ENCODE measurements at regions not wholly inside any gene's neighbourhood (a gene's known extent, or its start where the extent isn't known, plus 50 kb on each side); places are given as distances from the start of the nearest gene placed in this dataset.

DNA sequence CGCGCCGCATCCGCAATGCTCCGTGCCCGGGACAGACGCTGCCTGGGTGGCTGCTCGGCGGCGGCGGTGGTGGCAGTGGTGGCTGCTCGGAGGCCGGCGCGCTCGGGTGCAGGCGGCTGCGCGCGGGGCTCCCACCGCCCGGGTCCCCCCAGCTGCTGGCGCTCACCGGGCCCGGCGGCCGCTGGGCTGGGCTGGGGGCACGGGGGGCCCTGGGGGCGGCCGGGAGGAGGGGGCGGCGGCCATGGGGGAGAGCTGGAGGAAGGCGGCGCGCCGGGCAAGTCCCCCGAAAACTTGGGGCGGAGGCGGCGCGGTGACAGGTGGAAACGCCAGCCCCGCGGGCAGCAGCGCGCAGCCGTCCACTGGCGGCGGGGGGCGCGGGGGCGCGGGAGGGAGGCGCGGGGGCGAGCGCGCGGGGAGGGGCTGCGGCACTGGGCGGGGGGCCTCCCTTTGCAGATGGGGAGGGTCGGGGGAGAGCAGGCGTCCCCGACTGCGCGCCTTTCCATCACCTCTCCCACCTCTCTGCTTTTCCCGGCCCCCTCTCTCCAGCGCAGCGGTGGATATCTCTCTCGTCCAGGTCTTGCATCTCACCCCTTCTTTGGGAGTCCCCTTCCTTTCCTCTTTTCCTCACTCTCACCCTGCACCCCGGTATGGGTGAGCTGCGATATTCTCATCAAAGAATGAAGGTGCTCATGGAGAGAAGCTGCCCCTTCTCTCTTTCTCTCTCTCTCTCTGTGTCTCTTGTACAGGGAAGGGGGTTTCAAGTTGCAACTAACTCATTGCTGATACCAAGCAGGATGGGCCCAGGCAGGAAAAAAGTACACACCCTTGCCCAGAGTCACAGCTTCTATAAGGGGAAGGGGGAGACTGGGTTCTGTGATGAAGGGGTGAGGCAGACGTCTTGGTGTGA lies 83.7 kb upstream of the DHRSX start:
- TF ChIP-seq POLR2A (IDR thresholded peaks at IDR 0.05) (no peak), POLR2AphosphoS5 (IDR thresholded peaks at IDR 0.05) (no peak)
- TF ChIP-seq, protein P1, sequence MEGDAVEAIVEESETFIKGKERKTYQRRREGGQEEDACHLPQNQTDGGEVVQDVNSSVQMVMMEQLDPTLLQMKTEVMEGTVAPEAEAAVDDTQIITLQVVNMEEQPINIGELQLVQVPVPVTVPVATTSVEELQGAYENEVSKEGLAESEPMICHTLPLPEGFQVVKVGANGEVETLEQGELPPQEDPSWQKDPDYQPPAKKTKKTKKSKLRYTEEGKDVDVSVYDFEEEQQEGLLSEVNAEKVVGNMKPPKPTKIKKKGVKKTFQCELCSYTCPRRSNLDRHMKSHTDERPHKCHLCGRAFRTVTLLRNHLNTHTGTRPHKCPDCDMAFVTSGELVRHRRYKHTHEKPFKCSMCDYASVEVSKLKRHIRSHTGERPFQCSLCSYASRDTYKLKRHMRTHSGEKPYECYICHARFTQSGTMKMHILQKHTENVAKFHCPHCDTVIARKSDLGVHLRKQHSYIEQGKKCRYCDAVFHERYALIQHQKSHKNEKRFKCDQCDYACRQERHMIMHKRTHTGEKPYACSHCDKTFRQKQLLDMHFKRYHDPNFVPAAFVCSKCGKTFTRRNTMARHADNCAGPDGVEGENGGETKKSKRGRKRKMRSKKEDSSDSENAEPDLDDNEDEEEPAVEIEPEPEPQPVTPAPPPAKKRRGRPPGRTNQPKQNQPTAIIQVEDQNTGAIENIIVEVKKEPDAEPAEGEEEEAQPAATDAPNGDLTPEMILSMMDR (IDR thresholded peaks at IDR 0.05 in 8 of 11, conservative IDR thresholded peaks at IDR 0.05 in 3 of 11): no peak
